HG03196 (cell line): ENCODE measurements at regions not wholly inside any gene's neighbourhood (a gene's known extent, or its start where the extent isn't known, plus 50 kb on each side); places are given as distances from the start of the nearest gene placed in this dataset.

Source experiments
- ATAC-seq: cut with Tn5 transposase; IDR thresholded peaks from one replicate; pipeline ENCODE4 v1.9.1; 2021; ENCODE audit not compliant: unreplicated experiment

DNA sequence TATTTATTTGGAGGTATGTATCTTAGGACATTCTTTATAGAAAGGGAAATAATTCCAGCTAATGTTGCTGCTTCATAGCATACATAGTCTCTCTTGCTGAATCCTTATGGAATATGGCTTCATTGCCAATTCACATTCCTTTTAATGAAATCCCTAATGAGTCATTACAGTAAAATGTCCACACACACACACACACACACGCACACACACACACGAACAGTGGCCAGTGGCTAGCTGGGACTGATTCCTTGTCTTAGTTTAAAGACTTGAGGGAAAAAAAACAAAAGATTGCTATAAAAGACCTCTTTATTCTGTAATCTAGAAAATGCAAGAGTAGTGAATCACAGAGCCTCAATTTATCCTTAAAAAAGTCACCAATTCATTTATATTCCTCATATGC, 301.6 kb downstream of the SLITRK6 start:
- ATAC-seq, result no peak

GRCh38 chr13:85492283-85492682, 306.9 kb downstream of the SLITRK6 start:
- ATAC-seq, result no peak

- ATAC-seq, result no peak
These were observed 312.6 kb downstream of the SLITRK6 start for GRCh38 chr13:85486663-85487062.

DNA sequence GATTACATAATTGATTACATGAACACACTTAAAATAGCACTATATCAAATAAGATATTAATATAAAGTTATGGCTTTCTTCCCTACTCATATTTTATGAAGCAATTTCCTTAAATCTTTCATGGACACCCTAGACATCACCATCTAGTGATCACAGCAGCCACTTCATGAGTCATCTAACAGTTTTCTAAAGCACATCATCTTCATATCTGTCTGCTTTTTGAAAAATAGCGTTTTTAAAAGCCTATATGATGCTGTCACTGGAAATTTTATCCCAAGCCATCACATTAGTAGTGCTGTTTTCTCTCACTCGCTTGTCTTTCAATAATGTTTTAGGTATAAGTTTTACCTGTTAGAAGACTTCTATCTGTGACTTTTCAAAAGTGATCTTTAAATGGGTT, 326.1 kb downstream of the SLITRK6 start:
- ATAC-seq, result no peak

DNA sequence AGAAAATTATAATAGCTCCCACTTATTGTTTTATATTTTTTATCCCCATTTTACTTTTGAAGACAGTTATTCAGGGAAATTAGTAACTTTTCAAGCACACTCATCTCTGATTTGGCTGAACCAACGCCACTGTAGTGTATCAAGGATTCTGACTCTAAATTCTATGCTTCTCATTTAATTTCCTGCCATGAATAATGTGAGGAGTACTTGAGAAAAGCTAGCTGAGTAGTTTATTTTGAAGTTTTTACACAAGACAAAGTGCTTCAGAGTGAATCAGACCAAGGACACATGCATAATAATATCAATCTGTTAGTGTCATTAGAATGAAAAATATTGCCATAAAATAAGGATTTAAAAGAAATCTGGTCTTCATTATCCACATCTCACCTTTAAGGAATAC, 329.9 kb downstream of the SLITRK6 start:
- ATAC-seq, result no peak

DNA sequence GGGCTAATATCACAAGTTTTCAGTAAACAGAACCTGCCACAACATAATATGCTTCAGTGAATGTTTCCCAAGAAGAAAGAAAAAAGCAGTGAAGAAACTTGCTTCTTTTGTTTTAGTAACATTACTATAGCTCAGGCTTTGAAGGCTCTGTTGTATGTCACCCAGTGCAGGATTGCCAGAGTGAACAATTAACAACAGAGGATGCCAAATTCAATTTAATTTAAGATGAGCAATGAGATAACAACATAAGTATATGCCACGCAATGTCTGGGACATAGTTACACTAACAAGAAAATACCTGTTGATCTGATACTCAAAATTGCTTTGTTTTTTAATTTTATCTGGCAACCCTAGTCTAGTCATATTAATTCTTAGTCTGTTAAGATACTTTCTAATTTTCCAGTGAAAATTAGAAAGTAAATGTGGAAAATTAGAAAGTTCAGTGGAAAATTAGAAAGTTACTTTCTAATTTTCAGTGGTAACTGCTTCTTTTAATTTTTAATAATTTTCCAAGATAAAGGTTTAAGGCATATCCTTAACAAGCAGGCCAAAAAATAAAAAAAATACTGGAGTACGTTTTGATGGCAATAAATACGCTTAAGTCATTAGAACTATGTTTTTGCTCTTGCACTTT, 336.3 kb downstream of the SLITRK6 start:
- ATAC-seq, result no peak

DNA sequence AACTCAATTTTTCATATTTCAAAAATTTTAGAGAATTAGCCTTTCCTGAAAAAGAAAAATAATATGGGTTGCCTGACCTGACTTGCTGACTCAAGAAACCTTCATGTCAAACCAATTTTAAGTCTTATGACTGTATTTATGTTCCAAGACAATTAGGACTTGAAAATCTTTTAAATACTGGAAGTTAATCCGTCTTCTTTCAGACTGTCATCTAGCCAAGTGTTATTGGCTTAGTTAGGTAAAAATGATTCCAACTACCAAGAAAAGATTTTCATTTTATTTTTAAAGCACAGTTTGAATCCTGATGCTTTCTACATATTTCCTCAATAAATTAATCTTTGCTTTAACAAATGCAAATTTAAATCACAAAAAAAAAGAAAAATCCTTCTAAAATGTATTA, 337.6 kb downstream of the SLITRK6 start:
- ATAC-seq, result no peak

DNA sequence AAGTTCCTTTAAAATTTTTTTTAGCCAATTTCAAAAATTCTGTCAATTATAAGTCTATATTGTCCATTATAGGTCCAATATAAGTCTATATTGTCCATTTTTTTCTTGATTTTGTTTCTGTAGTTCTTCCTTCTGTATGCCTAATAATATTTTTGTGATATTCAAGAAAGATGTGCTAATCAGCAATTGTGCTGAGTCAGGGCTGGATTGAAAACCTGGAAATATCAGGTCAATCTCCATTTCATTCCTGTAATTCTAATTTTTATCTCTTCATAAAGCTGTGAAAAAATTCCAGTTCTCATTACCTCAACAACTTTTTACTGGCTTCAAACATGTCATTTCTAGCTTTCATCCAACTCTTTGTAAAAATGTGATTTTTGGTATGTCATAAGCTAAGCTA, 353.7 kb downstream of the SLITRK6 start:
- ATAC-seq, result no peak

DNA sequence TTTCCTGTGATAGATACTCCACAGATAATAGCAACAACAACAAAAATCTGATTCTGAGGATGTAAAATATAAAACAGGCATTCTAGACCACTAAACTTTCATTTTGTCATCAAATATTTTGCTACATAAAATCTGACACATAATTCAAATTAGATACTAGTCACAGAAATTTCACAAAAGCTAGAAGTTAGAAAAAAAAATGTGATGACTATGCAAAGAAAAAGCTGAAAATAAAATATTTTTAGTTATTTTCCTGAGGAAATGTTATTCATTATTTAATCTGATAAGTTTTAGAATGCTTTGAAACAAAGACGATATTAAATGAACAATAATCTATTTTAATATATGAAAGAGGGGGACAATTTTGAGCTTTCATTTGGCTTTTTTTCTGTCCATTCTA, 357.2 kb downstream of the SLITRK6 start:
- ATAC-seq, result no peak

DNA sequence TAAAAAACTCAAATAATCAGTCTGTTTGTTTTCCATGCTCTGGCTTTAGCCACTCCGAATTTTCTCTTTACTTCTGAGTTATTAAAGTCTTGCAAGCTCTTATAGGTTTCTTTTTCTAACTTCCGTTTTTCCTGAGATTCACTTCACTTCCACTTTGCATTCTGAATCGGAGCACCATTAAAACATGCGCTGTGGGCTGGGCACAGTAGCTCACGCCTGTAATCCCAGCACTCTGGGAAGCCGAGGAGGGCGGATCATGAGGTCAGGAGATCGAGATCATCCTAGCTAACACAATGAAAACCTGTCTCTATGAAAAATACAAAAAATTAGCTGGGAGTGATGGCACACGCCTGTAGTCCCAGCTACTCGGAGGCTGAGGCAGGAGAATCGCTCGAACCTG, 357.9 kb downstream of the SLITRK6 start:
- ATAC-seq, result no peak

GRCh38 chr13:85436029-85436428, 363.2 kb downstream of the SLITRK6 start:
- ATAC-seq, result no peak

DNA sequence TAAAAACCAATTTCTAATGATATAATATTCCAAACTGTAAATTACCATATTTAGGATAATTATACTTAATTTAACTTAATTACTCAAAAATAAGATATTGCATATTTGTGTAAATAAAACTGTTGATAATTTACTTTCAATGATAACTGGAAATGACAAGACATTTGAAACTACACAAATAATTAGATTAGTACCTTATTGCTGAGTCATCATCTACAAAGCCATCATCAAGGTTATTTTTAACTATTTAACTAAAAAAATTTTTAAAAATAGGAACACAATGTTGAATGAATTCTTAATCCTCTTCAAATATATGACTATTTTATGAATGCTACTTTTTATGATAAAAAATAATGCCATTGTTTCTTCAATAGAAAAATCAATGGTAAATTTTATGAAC, 364.3 kb downstream of the SLITRK6 start:
- ATAC-seq, result no peak

DNA sequence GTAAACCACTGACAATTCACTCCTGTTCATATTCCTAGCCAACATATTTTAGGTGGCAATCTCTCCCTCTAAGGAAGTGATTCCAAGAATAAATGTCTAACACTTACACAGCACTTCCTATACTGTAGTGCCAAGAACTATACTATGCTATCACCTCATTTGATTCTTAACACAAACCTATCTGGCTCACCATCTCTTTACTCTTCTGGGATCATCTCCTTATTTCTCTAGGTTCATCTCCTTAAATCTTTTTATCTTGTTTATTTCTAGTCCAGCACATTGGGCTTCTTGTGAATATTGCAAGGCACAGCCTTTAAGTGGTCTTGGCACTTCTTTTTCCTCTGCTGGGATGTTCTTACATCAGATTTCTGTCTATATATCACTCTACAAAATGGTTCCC, 366.3 kb downstream of the SLITRK6 start:
- no peak for ATAC-seq

- no peak for ATAC-seq
These were observed 367.5 kb downstream of the SLITRK6 start for GRCh38 chr13:85431720-85432119.

- no peak for ATAC-seq
These were observed 368.9 kb downstream of the SLITRK6 start for GRCh38 chr13:85430216-85430794.

GRCh38 chr13:85427416-85427815, 371.8 kb downstream of the SLITRK6 start:
- no peak for ATAC-seq

- ATAC-seq, result no peak
These were observed 379.1 kb downstream of the SLITRK6 start for GRCh38 chr13:85420136-85420535.

- ATAC-seq, result no peak
These were observed 379.6 kb downstream of the SLITRK6 start for GRCh38 chr13:85419611-85420010.

DNA sequence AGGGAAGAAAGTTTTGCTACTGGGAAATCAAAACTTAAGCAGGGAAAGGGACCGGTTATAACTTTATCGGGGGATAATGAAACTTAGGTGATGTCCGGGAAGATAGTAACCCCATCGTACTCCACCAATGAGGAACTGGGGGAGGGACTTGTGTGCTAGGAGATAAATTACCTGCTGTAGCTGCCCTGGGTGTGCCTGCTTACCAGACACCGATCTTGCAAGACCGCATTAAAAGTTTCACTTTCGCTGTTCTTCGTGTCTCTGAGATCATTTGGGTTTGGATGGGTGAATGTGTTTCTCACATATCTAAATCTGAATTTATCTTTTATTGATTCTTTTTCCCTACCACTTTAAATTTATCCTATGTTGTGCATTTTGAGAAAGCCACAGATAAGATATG, 381.4 kb downstream of the SLITRK6 start:
- no peak for ATAC-seq

- no peak for ATAC-seq
These were observed 385.6 kb downstream of the SLITRK6 start for GRCh38 chr13:85413664-85414063.

DNA sequence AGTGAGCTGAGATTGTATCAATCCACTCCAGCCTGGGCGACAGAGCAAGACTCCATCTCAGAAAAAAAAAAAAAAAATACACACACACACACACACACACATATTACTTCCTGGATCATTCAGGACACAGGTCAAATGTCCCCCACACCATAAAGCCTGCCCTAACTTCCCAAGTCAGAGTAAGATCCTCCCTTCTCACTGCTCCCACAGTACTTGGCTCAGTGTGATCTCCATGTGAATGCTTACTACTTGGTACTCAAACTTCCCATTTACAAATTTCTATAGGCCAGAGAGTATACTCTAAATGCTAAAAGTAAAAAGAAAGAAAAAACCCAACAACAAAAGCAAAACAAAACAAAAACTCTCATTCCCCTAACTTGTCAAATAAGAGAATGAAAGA, 386.8 kb downstream of the SLITRK6 start:
- ATAC-seq, result no peak

GRCh38 chr13:85411591-85411990, 387.6 kb downstream of the SLITRK6 start:
- ATAC-seq, result no peak

DNA sequence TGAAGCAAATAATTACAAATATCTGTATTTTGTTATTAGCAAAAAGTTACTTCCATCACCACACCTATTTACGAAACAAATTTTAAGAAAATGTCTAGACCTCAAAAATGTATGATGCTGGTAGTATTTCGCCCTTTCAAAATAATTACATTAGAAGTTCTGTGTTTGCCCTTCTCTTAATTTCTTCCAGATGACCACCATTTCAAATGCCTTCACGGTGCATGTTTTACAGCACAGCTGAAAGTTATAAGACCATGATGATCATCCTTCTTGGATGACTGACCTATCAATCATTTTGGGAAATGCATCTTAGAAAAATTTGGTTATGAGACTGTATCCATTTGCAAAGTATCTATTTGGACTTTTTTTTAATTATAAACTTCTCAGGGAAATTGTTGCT, 390.8 kb downstream of the SLITRK6 start:
- no peak for ATAC-seq
